Naive thymus-derived CD8-positive, alpha-beta T cell (primary cell): ENCODE measurements at regions not wholly inside any gene's neighbourhood (a gene's known extent, or its start where the extent isn't known, plus 50 kb on each side); places are given as distances from the start of the nearest gene placed in this dataset.

ENCODE experiments used
- ATAC-seq, 2 donors: fragments of 150-1000 bp; cut with Tn5 transposase in 1 of 2; sonication (Bioruptor Pico), chemical (Tn5 transposase) in 1 of 2; 1 replicate in 1 of 2; 2 replicates in 1 of 2; pipeline ENCODE4 v1.10.0; 2021; ENCODE audit warnings: mild to moderate bottlenecking in 2 of 2, moderate library complexity in 2 of 2
- POLR2A ChIA-PET: fragments of 350-600 bp; sonication (Branson Sonifier 250); formaldehyde crosslinking; loops from one replicate; lab custom pipeline; 2021; ENCODE audit warnings: antibody characterized with exemption; lab: Charles Lee
- DNase-seq, 10 donors: peaks; one replicate each; pipeline versions ENCODE4 v3.0.0 to v3.0.0-alpha.2; 2020 to 2022
- H3K27ac Mint-ChIP-seq, 10 donors: one replicate each; pipeline ENCODE4 v1.8.0; 2020 to 2022; ENCODE audit warnings: mild to moderate bottlenecking in 10 of 10, mixed read lengths in 10 of 10, moderate library complexity in 4 of 10, inconsistent platforms in 1 of 10
- H3K27me3 Mint-ChIP-seq, 5 donors: one replicate each; pipeline ENCODE4 v1.8.0; 2021 to 2022; ENCODE audit warnings: mixed read lengths in 5 of 5
- H3K36me3 Mint-ChIP-seq, 3 donors: one replicate each; pipeline ENCODE4 v1.8.0; 2020 to 2022; ENCODE audit warnings: mixed read lengths in 3 of 3, mild to moderate bottlenecking in 2 of 3, inconsistent platforms in 1 of 3
- H3K4me1 Mint-ChIP-seq, 4 donors: one replicate each; pipeline ENCODE4 v1.8.0; 2021 to 2022; ENCODE audit warnings: mixed read lengths in 4 of 4
- H3K4me3 Mint-ChIP-seq, 10 donors: one replicate each; pipeline ENCODE4 v1.8.0; 2020 to 2022; ENCODE audit warnings: mild to moderate bottlenecking in 10 of 10, mixed read lengths in 10 of 10, moderate library complexity in 6 of 10, inconsistent platforms in 1 of 10
- H3K9me3 Mint-ChIP-seq, 9 donors: one replicate each; pipeline ENCODE4 v1.8.0; 2020 to 2022; ENCODE audit warnings: mixed read lengths in 9 of 9, mild to moderate bottlenecking in 3 of 9, inconsistent platforms in 1 of 9, moderate library complexity in 1 of 9

- ATAC-seq, result no peak
- Mint-ChIP-seq H3K27me3 (no peaks in the 10 kb centered on the region), H3K27ac (no peak overlapping the region), H3K9me3 (peaks cover 0 to 8% (median 0%) of the 10 kb centered on the region in 9 donors), H3K4me1 (no peaks in the 10 kb centered on the region), H3K36me3 (no peaks in the 10 kb centered on the region), H3K4me3 (no peak overlapping the region)
- POLR2A ChIA-PET, result no interaction called here
- no peak for DNase-seq
These were observed 105.8 kb upstream of the MEIS1 start for GRCh38 chr2:66329081-66329605.

GRCh38 chr2:66327066-66327740 lies 107.7 kb upstream of the MEIS1 start:
- Mint-ChIP-seq H3K4me1 (no peaks in the 10 kb centered on the region), H3K36me3 (no peaks in the 10 kb centered on the region), H3K9me3 (peaks cover 0 to 5% (median 0%) of the 10 kb centered on the region in 9 donors), H3K27me3 (no peaks in the 10 kb centered on the region), H3K27ac (no peak overlapping the region), H3K4me3 (no peak overlapping the region)
- POLR2A ChIA-PET, result no interaction called here
- DNase-seq (no peak), ATAC-seq (no peak)

GRCh38 chr2:66324909-66325528 lies 109.9 kb upstream of the MEIS1 start:
- H3K27ac Mint-ChIP-seq, result no peak overlapping the region
- H3K27me3 Mint-ChIP-seq, result no peaks in the 10 kb centered on the region
- H3K9me3 Mint-ChIP-seq, result peaks cover 0 to 2% (median 0%) of the 10 kb centered on the region in 9 donors
- H3K4me1 Mint-ChIP-seq, result no peaks in the 10 kb centered on the region
- H3K4me3 Mint-ChIP-seq, result no peak overlapping the region
- POLR2A ChIA-PET, result no interaction called here
- no peak for DNase-seq
- no peak for ATAC-seq
- no peaks in the 10 kb centered on the region for H3K36me3 Mint-ChIP-seq

- DNase-seq (no peak), ATAC-seq (no peak)
- H3K9me3 Mint-ChIP-seq, result peaks cover 0 to 2% (median 0%) of the 10 kb centered on the region in 9 donors
- no peaks in the 10 kb centered on the region for H3K27me3 Mint-ChIP-seq
- H3K36me3 Mint-ChIP-seq, result no peaks in the 10 kb centered on the region
- POLR2A ChIA-PET, result no interaction called here
- no peaks in the 10 kb centered on the region for H3K4me1 Mint-ChIP-seq
- no peak overlapping the region for H3K27ac Mint-ChIP-seq
- no peak overlapping the region for H3K4me3 Mint-ChIP-seq
These were observed 110.6 kb upstream of the MEIS1 start for GRCh38 chr2:66324356-66324755.

GRCh38 chr2:66323406-66323805 lies 111.5 kb upstream of the MEIS1 start:
- peaks cover 0 to 3% (median 0%) of the 10 kb centered on the region in 9 donors for H3K9me3 Mint-ChIP-seq
- ATAC-seq, result no peak
- H3K4me3 Mint-ChIP-seq, result no peak overlapping the region
- POLR2A ChIA-PET, result no interaction called here
- no peak for DNase-seq
- H3K27me3 Mint-ChIP-seq, result no peaks in the 10 kb centered on the region
- no peaks in the 10 kb centered on the region for H3K4me1 Mint-ChIP-seq
- no peaks in the 10 kb centered on the region for H3K36me3 Mint-ChIP-seq
- H3K27ac Mint-ChIP-seq, result no peak overlapping the region

GRCh38 chr2:66322506-66323260 lies 112.2 kb upstream of the MEIS1 start:
- ATAC-seq, result no peak
- H3K9me3 Mint-ChIP-seq, result peaks cover 0 to 3% (median 0%) of the 10 kb centered on the region in 9 donors
- H3K4me1 Mint-ChIP-seq, result no peaks in the 10 kb centered on the region
- H3K36me3 Mint-ChIP-seq, result no peaks in the 10 kb centered on the region
- no peak overlapping the region for H3K4me3 Mint-ChIP-seq
- POLR2A ChIA-PET, result no interaction called here
- H3K27me3 Mint-ChIP-seq, result no peaks in the 10 kb centered on the region
- no peak overlapping the region for H3K27ac Mint-ChIP-seq
- no peak for DNase-seq

GRCh38 chr2:66318009-66318561 lies 116.8 kb upstream of the MEIS1 start:
- H3K36me3 Mint-ChIP-seq, result no peaks in the 10 kb centered on the region
- ATAC-seq (no peak), DNase-seq (no peak)
- no peaks in the 10 kb centered on the region for H3K27me3 Mint-ChIP-seq
- no peak overlapping the region for H3K27ac Mint-ChIP-seq
- no peak overlapping the region for H3K4me3 Mint-ChIP-seq
- H3K9me3 Mint-ChIP-seq, result peaks cover 0 to 7% (median 3%) of the 10 kb centered on the region in 9 donors
- POLR2A ChIA-PET, result no interaction called here
- no peaks in the 10 kb centered on the region for H3K4me1 Mint-ChIP-seq

- Mint-ChIP-seq H3K9me3 (peaks cover 1 to 11% (median 6%) of the 10 kb centered on the region in 9 donors), H3K4me1 (no peaks in the 10 kb centered on the region), H3K36me3 (peaks cover 0 to 3% (median 0%) of the 10 kb centered on the region in 3 donors), H3K27me3 (no peaks in the 10 kb centered on the region), H3K4me3 (no peak overlapping the region), H3K27ac (no peak overlapping the region)
- POLR2A ChIA-PET, result no interaction called here
- DNase-seq, result no peak
- no peak for ATAC-seq
These were observed 117.5 kb upstream of the MEIS1 start for GRCh38 chr2:66317268-66317890.

- Mint-ChIP-seq H3K4me3 (no peak overlapping the region), H3K9me3 (peaks cover 0 to 16% (median 4%) of the 10 kb centered on the region in 9 donors), H3K27me3 (peaks cover 0 to 4% (median 0%) of the 10 kb centered on the region in 5 donors), H3K36me3 (no peaks in the 10 kb centered on the region), H3K4me1 (no peaks in the 10 kb centered on the region), H3K27ac (no peak overlapping the region)
- DNase-seq (no peak), ATAC-seq (no peak)
- POLR2A ChIA-PET, result no interaction called here
These were observed 128.4 kb upstream of the MEIS1 start for GRCh38 chr2:66306483-66306882.

GRCh38 chr2:66305718-66306117 lies 129.2 kb upstream of the MEIS1 start:
- H3K36me3 Mint-ChIP-seq, result no peaks in the 10 kb centered on the region
- H3K27ac Mint-ChIP-seq, result no peak overlapping the region
- ATAC-seq (no peak), DNase-seq (no peak)
- POLR2A ChIA-PET, result no interaction called here
- H3K27me3 Mint-ChIP-seq, result peaks cover 0 to 4% (median 0%) of the 10 kb centered on the region in 5 donors
- no peak overlapping the region for H3K4me3 Mint-ChIP-seq
- peaks cover 0 to 16% (median 2%) of the 10 kb centered on the region in 9 donors for H3K9me3 Mint-ChIP-seq
- H3K4me1 Mint-ChIP-seq, result no peaks in the 10 kb centered on the region

- DNase-seq (no peak), ATAC-seq (no peak)
- Mint-ChIP-seq H3K4me1 (no peaks in the 10 kb centered on the region), H3K27me3 (peaks cover 0 to 6% (median 0%) of the 10 kb centered on the region in 5 donors), H3K4me3 (no peak overlapping the region), H3K27ac (no peak overlapping the region), H3K36me3 (no peaks in the 10 kb centered on the region), H3K9me3 (peaks cover 0 to 17% (median 3%) of the 10 kb centered on the region in 9 donors)
- POLR2A ChIA-PET, result no interaction called here
These were observed 131.5 kb upstream of the MEIS1 start for GRCh38 chr2:66303471-66303870.

GRCh38 chr2:66301767-66302140 lies 133.2 kb upstream of the MEIS1 start:
- ATAC-seq, result no peak
- H3K27me3 Mint-ChIP-seq, result peaks cover 0 to 11% (median 0%) of the 10 kb centered on the region in 5 donors

More at GRCh38 chr2:66301767-66302140, 133.2 kb upstream of the MEIS1 start:
- Mint-ChIP-seq H3K9me3 (peaks cover 0 to 22% (median 2%) of the 10 kb centered on the region in 9 donors), H3K4me3 (no peak overlapping the region), H3K36me3 (no peaks in the 10 kb centered on the region), H3K4me1 (no peaks in the 10 kb centered on the region), H3K27ac (no peak overlapping the region)
- POLR2A ChIA-PET, result no interaction called here
- no peak for DNase-seq
